GM19395 (cell line): ENCODE measurements at regions not wholly inside any gene's neighbourhood (a gene's known extent, or its start where the extent isn't known, plus 50 kb on each side); places are given as distances from the start of the nearest gene placed in this dataset.
A peak's percentile ranks its signal among the peaks of the same experiment; 100 is the strongest.
"Not testable (repeated sequence)": the region's sequence is repeated elsewhere in the genome, so short reads cannot be mapped to it uniquely, and the experiment has no call there.

Experiments used
- ATAC-seq: cut with Tn5 transposase; IDR thresholded peaks from one replicate; pipeline ENCODE4 v1.9.1; 2021; ENCODE audit warnings: mild to moderate bottlenecking, moderate library complexity; ENCODE audit not compliant: unreplicated experiment

GRCh38 chr17:47066841-47067682 lies 88.0 kb upstream of the RPRML start:
- ATAC-seq, result peak; percentile 76

- no peak for ATAC-seq
Observed at GRCh38 chr17:47066095-47066494, 87.0 kb upstream of the RPRML start.

- no peak for ATAC-seq
Observed at GRCh38 chr17:47064684-47065083, 85.6 kb upstream of the RPRML start.

- no peak for ATAC-seq
Observed at GRCh38 chr17:47063475-47063874, 84.4 kb upstream of the RPRML start.

GRCh38 chr17:47062851-47063250 lies 83.8 kb upstream of the RPRML start:
- not testable (repeated sequence) for ATAC-seq

- not testable (repeated sequence) for ATAC-seq
Observed at GRCh38 chr17:47060005-47060404, 81.0 kb upstream of the RPRML start.

- no peak for ATAC-seq
Observed at GRCh38 chr17:47057830-47058229, 78.8 kb upstream of the RPRML start.

- ATAC-seq, result not testable (repeated sequence)
Observed at GRCh38 chr17:47057279-47057678, 78.2 kb upstream of the RPRML start.

- not testable (repeated sequence) for ATAC-seq
Observed at GRCh38 chr17:47056687-47057086, 77.6 kb upstream of the RPRML start.
